Naive thymus-derived CD8-positive, alpha-beta T cell (primary cell): ENCODE measurements at regions not wholly inside any gene's neighbourhood (a gene's known extent, or its start where the extent isn't known, plus 50 kb on each side); places are given as distances from the start of the nearest gene placed in this dataset.
"Not testable (repeated sequence)": the region's sequence is repeated elsewhere in the genome, so short reads cannot be mapped to it uniquely, and the experiment has no call there.

ENCODE experiments used
- ATAC-seq, 2 donors: fragments of 150-1000 bp; cut with Tn5 transposase in 1 of 2; sonication (Bioruptor Pico), chemical (Tn5 transposase) in 1 of 2; 1 replicate in 1 of 2; 2 replicates in 1 of 2; pipeline ENCODE4 v1.10.0; 2021; ENCODE audit warnings: mild to moderate bottlenecking in 2 of 2, moderate library complexity in 2 of 2
- POLR2A ChIA-PET: fragments of 350-600 bp; sonication (Branson Sonifier 250); formaldehyde crosslinking; loops from one replicate; lab custom pipeline; 2021; ENCODE audit warnings: antibody characterized with exemption; lab: Charles Lee
- DNase-seq, 10 donors: peaks; one replicate each; pipeline versions ENCODE4 v3.0.0 to v3.0.0-alpha.2; 2020 to 2022
- H3K27ac Mint-ChIP-seq, 10 donors: one replicate each; pipeline ENCODE4 v1.8.0; 2020 to 2022; ENCODE audit warnings: mild to moderate bottlenecking in 10 of 10, mixed read lengths in 10 of 10, moderate library complexity in 4 of 10, inconsistent platforms in 1 of 10
- H3K27me3 Mint-ChIP-seq, 5 donors: one replicate each; pipeline ENCODE4 v1.8.0; 2021 to 2022; ENCODE audit warnings: mixed read lengths in 5 of 5
- H3K36me3 Mint-ChIP-seq, 3 donors: one replicate each; pipeline ENCODE4 v1.8.0; 2020 to 2022; ENCODE audit warnings: mixed read lengths in 3 of 3, mild to moderate bottlenecking in 2 of 3, inconsistent platforms in 1 of 3
- H3K4me1 Mint-ChIP-seq, 4 donors: one replicate each; pipeline ENCODE4 v1.8.0; 2021 to 2022; ENCODE audit warnings: mixed read lengths in 4 of 4
- H3K4me3 Mint-ChIP-seq, 10 donors: one replicate each; pipeline ENCODE4 v1.8.0; 2020 to 2022; ENCODE audit warnings: mild to moderate bottlenecking in 10 of 10, mixed read lengths in 10 of 10, moderate library complexity in 6 of 10, inconsistent platforms in 1 of 10
- H3K9me3 Mint-ChIP-seq, 9 donors: one replicate each; pipeline ENCODE4 v1.8.0; 2020 to 2022; ENCODE audit warnings: mixed read lengths in 9 of 9, mild to moderate bottlenecking in 3 of 9, inconsistent platforms in 1 of 9, moderate library complexity in 1 of 9

DNA sequence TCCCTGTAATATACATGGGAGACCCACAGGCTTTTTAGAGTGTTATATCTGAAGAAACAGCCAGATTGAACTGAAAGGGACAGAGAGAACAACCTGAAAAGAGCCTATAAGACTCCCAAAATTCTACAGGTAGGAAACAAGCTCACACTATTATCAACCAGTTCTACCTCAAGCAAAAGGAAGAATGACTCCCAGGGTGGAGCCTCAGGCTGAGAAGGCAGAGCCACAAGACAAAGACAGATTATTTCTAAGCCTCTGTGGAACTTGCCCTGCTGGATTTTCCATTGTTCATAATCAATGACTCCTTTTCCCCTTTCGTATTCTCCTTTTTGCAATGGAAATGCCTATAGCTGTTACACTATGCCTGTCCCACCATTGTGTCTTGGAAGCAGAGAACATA lies 95.1 kb upstream of the LMCD1 start:
- Mint-ChIP-seq H3K27me3 (peaks cover 0 to 5% (median 2%) of the 10 kb centered on the region in 5 donors), H3K9me3 (peaks cover 0 to 21% (median 11%) of the 10 kb centered on the region in 9 donors), H3K4me1 (no peaks in the 10 kb centered on the region), H3K36me3 (peaks cover 0 to 6% (median 0%) of the 10 kb centered on the region in 3 donors), H3K4me3 (no peak overlapping the region), H3K27ac (no peak overlapping the region)
- POLR2A ChIA-PET, result no interaction called here
- ATAC-seq (no peak), DNase-seq (no peak)

DNA sequence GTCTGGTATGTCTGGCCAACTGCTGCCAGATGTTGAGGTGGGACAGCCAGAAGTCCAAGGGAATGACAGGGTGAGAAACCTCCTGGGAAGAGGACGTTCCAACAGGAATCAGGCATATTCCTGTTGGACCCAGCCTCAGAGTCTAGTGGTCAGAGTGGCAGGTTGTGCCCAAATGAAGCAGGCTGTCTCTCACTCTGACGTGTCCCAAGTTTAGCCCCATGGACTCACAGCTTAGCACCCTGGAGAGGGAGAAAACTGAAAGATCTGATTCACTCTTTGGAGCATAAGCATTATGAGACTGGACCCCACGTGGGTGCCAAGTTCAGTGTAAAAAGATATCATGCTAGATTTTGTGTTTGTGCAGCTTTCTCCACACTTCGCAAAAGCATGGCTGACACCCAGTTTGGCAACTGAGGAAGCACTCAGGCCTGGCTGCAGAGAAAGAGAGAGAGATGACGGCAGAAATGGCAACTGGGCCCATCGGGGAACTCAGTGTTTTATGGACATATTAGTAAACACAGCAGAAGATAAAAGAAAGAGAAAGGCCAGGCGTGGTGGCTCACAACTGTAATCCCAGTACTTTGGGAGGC lies 88.2 kb upstream of the LMCD1 start:
- Mint-ChIP-seq H3K4me3 (no peak overlapping the region), H3K27me3 (no peaks in the 10 kb centered on the region), H3K4me1 (peaks cover 4 to 12% (median 7%) of the 10 kb centered on the region in 4 donors), H3K9me3 (no peaks in the 10 kb centered on the region), H3K27ac (peak overlapping the region in 2 of 10 donors; percentile 66 to 69), H3K36me3 (no peaks in the 10 kb centered on the region)
- DNase-seq, result no peak
- POLR2A ChIA-PET, result no interaction called here
- no peak for ATAC-seq

DNA sequence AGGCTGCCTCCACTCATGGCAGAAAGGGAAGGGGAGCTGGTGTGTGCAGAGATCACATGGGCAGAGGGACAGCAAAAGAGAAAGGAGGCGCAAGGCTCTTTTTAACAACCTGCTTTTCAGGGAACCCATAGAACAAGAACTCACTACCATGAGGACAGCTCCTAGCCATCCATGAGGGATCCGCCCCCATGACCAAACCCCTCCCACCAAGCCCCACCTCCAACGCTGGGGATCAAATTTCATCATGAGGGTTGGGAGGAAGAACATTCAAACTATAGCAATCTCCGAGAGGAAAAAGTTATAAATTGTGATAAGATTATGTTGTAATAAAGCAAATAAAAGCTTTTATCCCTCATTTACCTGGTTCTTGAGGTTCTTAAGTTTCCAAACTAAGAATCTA lies 84.7 kb upstream of the LMCD1 start:
- Mint-ChIP-seq H3K27ac (peak overlapping the region in 4 of 10 donors; percentile 41 to 85 (median 72)), H3K4me1 (peaks cover 4 to 12% (median 7%) of the 10 kb centered on the region in 4 donors), H3K36me3 (no peaks in the 10 kb centered on the region), H3K27me3 (no peaks in the 10 kb centered on the region), H3K4me3 (no peak overlapping the region), H3K9me3 (no peaks in the 10 kb centered on the region)
- DNase-seq (peak in 1 of 10 donors; percentile 1), ATAC-seq (no peak)
- POLR2A ChIA-PET, result interaction anchor here (0.7 to 1.5 kb wide), 4 partner anchors 85 to 198 kb away, joined by 3 to 8 read pairs (median 4); no protein-coding TSS in a partner anchor

DNA sequence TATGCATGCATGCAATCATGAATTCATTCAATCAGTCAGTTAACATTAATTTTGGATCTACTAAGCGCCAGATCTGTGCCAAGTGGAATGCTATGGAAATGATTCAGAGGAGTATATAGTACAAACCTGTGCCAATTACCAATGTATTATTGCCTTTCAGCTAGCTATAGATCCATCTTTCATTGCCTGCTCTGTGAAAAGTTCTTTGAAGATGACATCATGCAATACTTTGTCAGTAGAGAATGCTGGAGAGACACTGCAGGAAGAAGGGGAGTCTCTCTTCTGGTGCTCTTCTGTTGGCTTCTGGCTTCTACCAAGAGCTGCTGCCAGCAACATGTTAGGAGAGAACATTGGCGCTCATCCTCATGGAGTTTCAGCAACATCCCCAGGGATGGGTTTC lies 81.0 kb upstream of the LMCD1 start:
- Mint-ChIP-seq H3K9me3 (no peaks in the 10 kb centered on the region), H3K27ac (no peak overlapping the region), H3K27me3 (no peaks in the 10 kb centered on the region), H3K4me1 (peaks cover 4 to 12% (median 7%) of the 10 kb centered on the region in 4 donors), H3K4me3 (no peak overlapping the region), H3K36me3 (no peaks in the 10 kb centered on the region)
- DNase-seq, result no peak
- POLR2A ChIA-PET, result no interaction called here
- ATAC-seq, result no peak

GRCh38 chr3:8421267-8421666 lies 80.4 kb upstream of the LMCD1 start:
- Mint-ChIP-seq H3K36me3 (no peaks in the 10 kb centered on the region), H3K27me3 (no peaks in the 10 kb centered on the region), H3K4me3 (no peak overlapping the region), H3K4me1 (peaks cover 4 to 12% (median 7%) of the 10 kb centered on the region in 4 donors), H3K9me3 (no peaks in the 10 kb centered on the region), H3K27ac (no peak overlapping the region)
- ATAC-seq (no peak), DNase-seq (no peak)
- POLR2A ChIA-PET, result no interaction called here

DNA sequence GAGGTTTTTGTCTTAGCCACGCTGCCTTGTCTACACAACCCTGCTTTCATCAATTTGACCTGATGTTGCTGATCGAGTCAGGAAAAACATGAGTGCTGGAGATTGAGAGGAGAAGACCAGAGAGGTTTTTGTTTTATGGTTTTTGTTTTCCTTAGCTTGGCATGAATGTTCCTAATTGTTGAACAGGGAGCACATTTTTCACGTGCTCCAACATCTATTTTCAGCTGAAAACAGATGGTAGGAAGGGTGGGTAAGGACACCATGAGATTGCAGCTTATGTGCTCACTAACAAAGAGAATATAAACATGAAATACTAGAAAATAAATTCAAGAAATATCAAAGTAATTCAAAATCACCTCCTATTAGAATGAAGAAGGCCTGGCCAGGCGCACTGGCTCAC lies 79.9 kb upstream of the LMCD1 start:
- no peaks in the 10 kb centered on the region for H3K27me3 Mint-ChIP-seq
- peaks cover 3 to 9% (median 6%) of the 10 kb centered on the region in 4 donors for H3K4me1 Mint-ChIP-seq
- no peak overlapping the region for H3K27ac Mint-ChIP-seq
- no peaks in the 10 kb centered on the region for H3K9me3 Mint-ChIP-seq
- H3K36me3 Mint-ChIP-seq, result no peaks in the 10 kb centered on the region
- H3K4me3 Mint-ChIP-seq, result no peak overlapping the region
- POLR2A ChIA-PET, result no interaction called here
- ATAC-seq (no peak), DNase-seq (no peak)

GRCh38 chr3:8423307-8423706 lies 78.3 kb upstream of the LMCD1 start:
- Mint-ChIP-seq H3K4me1 (no peaks in the 10 kb centered on the region), H3K27ac (no peak overlapping the region), H3K36me3 (no peaks in the 10 kb centered on the region), H3K4me3 (no peak overlapping the region), H3K27me3 (peaks cover 0 to 4% (median under 1%) of the 10 kb centered on the region in 5 donors), H3K9me3 (no peaks in the 10 kb centered on the region)
- ATAC-seq, result no peak
- POLR2A ChIA-PET, result no interaction called here
- DNase-seq, result no peak

GRCh38 chr3:8424281-8424680 lies 77.3 kb upstream of the LMCD1 start:
- Mint-ChIP-seq H3K27me3 (peaks cover 0 to 14% (median 4%) of the 10 kb centered on the region in 5 donors), H3K4me3 (no peak overlapping the region), H3K4me1 (no peaks in the 10 kb centered on the region), H3K36me3 (no peaks in the 10 kb centered on the region), H3K27ac (no peak overlapping the region), H3K9me3 (no peaks in the 10 kb centered on the region)
- no peak for DNase-seq
- no peak for ATAC-seq
- POLR2A ChIA-PET, result no interaction called here

DNA sequence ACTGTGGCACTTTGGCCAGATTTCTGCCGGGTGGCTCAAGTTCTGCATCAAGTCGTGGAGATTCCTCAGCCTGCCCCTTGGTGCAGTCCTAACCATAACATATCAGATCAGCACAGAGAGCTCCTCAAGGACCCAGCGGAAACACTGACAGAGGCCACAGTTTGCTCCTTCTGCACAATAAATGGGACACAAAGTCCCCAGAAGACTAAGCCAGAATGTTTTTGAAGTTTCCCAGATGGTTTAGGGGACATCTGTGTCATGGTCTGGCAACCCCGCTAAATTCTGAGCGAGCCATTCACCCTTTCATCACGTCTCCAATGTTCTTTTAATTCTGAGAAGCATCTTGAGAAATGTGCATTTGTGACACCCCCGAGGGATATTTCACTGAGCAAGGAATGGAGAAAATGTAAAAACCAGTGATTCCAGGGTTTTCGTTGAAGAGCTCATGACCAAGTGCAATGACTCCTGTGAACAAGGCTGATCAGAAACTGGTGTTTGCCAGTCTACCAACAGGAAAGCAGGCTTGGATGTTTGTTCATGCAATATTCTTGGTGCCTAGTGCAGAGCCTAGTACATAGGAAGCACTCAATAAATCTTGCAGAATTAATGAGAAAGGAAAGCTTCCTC lies 64.8 kb upstream of the LMCD1 start:
- Mint-ChIP-seq H3K4me1 (no peaks in the 10 kb centered on the region), H3K27ac (no peak overlapping the region), H3K27me3 (peaks cover 0 to 14% (median 4%) of the 10 kb centered on the region in 5 donors), H3K4me3 (no peak overlapping the region), H3K36me3 (peaks cover 0 to 6% (median 0%) of the 10 kb centered on the region in 3 donors), H3K9me3 (peaks cover 0 to 9% (median 3%) of the 10 kb centered on the region in 9 donors)
- POLR2A ChIA-PET, result no interaction called here
- DNase-seq (no peak), ATAC-seq (no peak)

GRCh38 chr3:8438507-8439079 lies 63.0 kb upstream of the LMCD1 start:
- no peak for ATAC-seq
- DNase-seq, result no peak
- Mint-ChIP-seq H3K4me3 (no peak overlapping the region), H3K9me3 (peaks cover 0 to 9% (median 3%) of the 10 kb centered on the region in 9 donors), H3K27me3 (peaks cover 0 to 10% (median 0%) of the 10 kb centered on the region in 5 donors), H3K36me3 (peaks cover 0 to 6% (median 0%) of the 10 kb centered on the region in 3 donors), H3K27ac (no peak overlapping the region), H3K4me1 (no peaks in the 10 kb centered on the region)
- POLR2A ChIA-PET, result no interaction called here

DNA sequence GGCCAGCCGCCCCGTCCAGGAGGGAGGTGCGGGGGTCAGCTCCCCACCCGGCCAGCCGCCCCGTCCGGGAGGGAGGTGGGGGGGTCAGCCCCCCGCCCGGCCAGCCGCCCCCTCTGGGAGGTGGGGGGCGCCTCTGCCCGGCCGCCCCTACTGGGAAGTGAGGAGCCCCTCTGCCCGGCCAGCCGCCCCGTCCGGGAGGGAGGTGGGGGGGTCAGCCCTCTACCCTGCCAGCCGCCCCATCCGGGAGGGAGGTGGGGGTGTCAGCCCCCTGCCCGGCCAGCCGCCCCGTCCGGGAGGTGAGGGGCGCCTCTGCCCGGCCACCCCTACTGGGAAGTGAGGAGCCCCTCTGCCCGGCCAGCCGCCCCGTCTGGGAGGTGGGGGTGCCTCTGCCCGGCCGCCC lies 61.5 kb upstream of the LMCD1 start:
- H3K4me3 Mint-ChIP-seq, ATAC-seq, DNase-seq, H3K9me3 Mint-ChIP-seq, H3K36me3 Mint-ChIP-seq, H3K27ac Mint-ChIP-seq, H3K27me3 Mint-ChIP-seq, H3K4me1 Mint-ChIP-seq, POLR2A ChIA-PET: not testable (repeated sequence)

- Mint-ChIP-seq H3K4me1 (no peaks in the 10 kb centered on the region), H3K9me3 (peaks cover 0 to 9% (median 3%) of the 10 kb centered on the region in 9 donors), H3K27me3 (peaks cover 0 to 6% (median 3%) of the 10 kb centered on the region in 5 donors), H3K27ac (peak overlapping the region in 1 of 10 donors; percentile 57), H3K4me3 (no peak overlapping the region), H3K36me3 (peaks cover 0 to 6% (median 0%) of the 10 kb centered on the region in 3 donors)
- no peak for DNase-seq
- no peak for ATAC-seq
- POLR2A ChIA-PET, result no interaction called here
Observed at GRCh38 chr3:8441969-8442559, 59.6 kb upstream of the LMCD1 start.
